NT2/D1 (cell line): ENCODE measurements at regions not wholly inside any gene's neighbourhood (a gene's known extent, or its start where the extent isn't known, plus 50 kb on each side); places are given as distances from the start of the nearest gene placed in this dataset.

Source experiments
- SUZ12 ChIP-seq: IDR thresholded peaks from 2 replicates; pipeline ENCODE4 v1.6.1; 2011; ENCODE audit not compliant: insufficient read length, insufficient read depth; ENCODE audit errors: extremely low read depth
- YY1 ChIP-seq: IDR thresholded peaks from 2 replicates; pipeline ENCODE4 v1.6.1; 2011; ENCODE audit not compliant: insufficient read length, insufficient read depth
- ZNF274 ChIP-seq: IDR thresholded peaks from 2 replicates; pipeline ENCODE4 v1.6.1; 2011; ENCODE audit warnings: mild to moderate bottlenecking, low read depth, low read length

GRCh38 chr3:182637350-182638110, 155.8 kb upstream of the ATP11B start:
- no peak for TF ChIP-seq ZNF274
- TF ChIP-seq YY1 = no peak
- no peak for TF ChIP-seq SUZ12
